H9 (cell line): ENCODE measurements at regions not wholly inside any gene's neighbourhood (a gene's known extent, or its start where the extent isn't known, plus 50 kb on each side); places are given as distances from the start of the nearest gene placed in this dataset.

ENCODE experiments used
- DNase-seq: peaks from one replicate; pipeline ENCODE4 v3.0.0-alpha.2; 2017
- H2AFZ ChIP-seq: one replicate; pipeline ENCODE4 v1.6.1; 2013; ENCODE audit warnings: mild to moderate bottlenecking, low read length, control low read depth, moderate library complexity
- H2AK5ac ChIP-seq: 2 replicates; pipeline ENCODE4 v1.6.1; 2013; ENCODE audit warnings: low read length, control low read depth, mixed read lengths; ENCODE audit not compliant: insufficient read length
- H2BK120ac ChIP-seq: one replicate; pipeline ENCODE4 v1.6.1; 2013; ENCODE audit warnings: low read depth, mild to moderate bottlenecking, low read length, control low read depth, inconsistent platforms; ENCODE audit not compliant: poor library complexity, severe bottlenecking
- H2BK12ac ChIP-seq: 2 replicates; pipeline ENCODE4 v1.6.1; 2013; ENCODE audit warnings: low read length, control low read depth, mixed read lengths, low read depth; ENCODE audit not compliant: insufficient read length
- H2BK15ac ChIP-seq: 2 replicates; pipeline ENCODE4 v1.6.1; 2013; ENCODE audit warnings: low read depth, low read length, control low read depth
- H2BK20ac ChIP-seq: one replicate; pipeline ENCODE4 v1.6.1; 2013; ENCODE audit warnings: low read depth, mild to moderate bottlenecking, low read length, control low read depth, inconsistent platforms; ENCODE audit not compliant: poor library complexity, severe bottlenecking
- H2BK5ac ChIP-seq: 2 replicates; pipeline ENCODE4 v1.6.1; 2013; ENCODE audit warnings: low read length, control low read depth, mixed read lengths; ENCODE audit not compliant: insufficient read length
- H3K14ac ChIP-seq: 2 replicates; pipeline ENCODE4 v1.6.1; 2013; ENCODE audit warnings: low read length, control low read depth; ENCODE audit not compliant: insufficient read depth
- H3K18ac ChIP-seq: 2 replicates; pipeline ENCODE4 v1.6.1; 2013; ENCODE audit warnings: low read depth, mild to moderate bottlenecking, mixed read lengths, low read length, control low read depth; ENCODE audit not compliant: insufficient read length
- H3K23ac ChIP-seq: 2 replicates; pipeline ENCODE4 v1.6.1; 2013; ENCODE audit warnings: low read length, control low read depth, mixed read lengths, low read depth; ENCODE audit not compliant: insufficient read length
- H3K23me2 ChIP-seq: 2 replicates; pipeline ENCODE4 v1.6.1; 2013; ENCODE audit warnings: low read depth, mild to moderate bottlenecking, mixed read lengths, low read length, control low read depth; ENCODE audit not compliant: insufficient read length, poor library complexity, severe bottlenecking
- H3K27ac ChIP-seq: 2 replicates; pipeline ENCODE4 v1.5.1; 2013; ENCODE audit warnings: low read length, control low read depth, mixed read lengths, low read depth; ENCODE audit not compliant: insufficient read length
- H3K27me3 ChIP-seq: 2 replicates; pipeline ENCODE4 v1.6.1; 2013; ENCODE audit warnings: low read length, control low read depth, inconsistent platforms; ENCODE audit not compliant: insufficient read depth
- H3K4ac ChIP-seq: 2 replicates; pipeline ENCODE4 v1.6.1; 2013; ENCODE audit warnings: low read depth, mild to moderate bottlenecking, control low read depth, inconsistent platforms, low read length, moderate library complexity
- H3K4me1 ChIP-seq: 2 replicates; pipeline ENCODE4 v1.6.1; 2013; ENCODE audit warnings: low read length, control low read depth, inconsistent platforms; ENCODE audit not compliant: insufficient read depth
- H3K4me2 ChIP-seq: 2 replicates; pipeline ENCODE4 v1.6.1; 2013; ENCODE audit warnings: low read length, control low read depth, mixed read lengths; ENCODE audit not compliant: insufficient read length, insufficient read depth
- H3K56ac ChIP-seq: 2 replicates; pipeline ENCODE4 v1.6.1; 2013; ENCODE audit warnings: low read depth, mild to moderate bottlenecking, mixed read lengths, low read length, control low read depth; ENCODE audit not compliant: insufficient read length
- H3K79me1 ChIP-seq: 2 replicates; pipeline ENCODE4 v1.6.1; 2013; ENCODE audit warnings: low read depth, mild to moderate bottlenecking, moderate library complexity, low read length, control low read depth, inconsistent platforms; ENCODE audit not compliant: insufficient read depth, poor library complexity, severe bottlenecking
- H3K79me2 ChIP-seq: 2 replicates; pipeline ENCODE4 v1.6.1; 2013; ENCODE audit warnings: low read length, control low read depth, inconsistent platforms; ENCODE audit not compliant: insufficient read depth
- H3K9ac ChIP-seq: 2 replicates; pipeline ENCODE4 v1.6.1; 2013; ENCODE audit warnings: low read length, control low read depth, mixed read lengths; ENCODE audit not compliant: insufficient read length; ENCODE audit errors: extremely low read depth
- H3K9me3 ChIP-seq: one replicate; pipeline ENCODE4 v1.6.1; 2013; ENCODE audit warnings: low read depth, low read length, inconsistent platforms; ENCODE audit not compliant: control insufficient read depth
- H3T11ph ChIP-seq: one replicate; pipeline ENCODE4 v1.6.1; 2013; ENCODE audit warnings: mild to moderate bottlenecking, low read length, control low read depth, inconsistent platforms
- H4K20me1 ChIP-seq: one replicate; pipeline ENCODE4 v1.6.1; 2013; ENCODE audit not compliant: control insufficient read depth, insufficient read length, insufficient read depth
- H4K5ac ChIP-seq: 2 replicates; pipeline ENCODE4 v1.6.1; 2013; ENCODE audit warnings: low read depth, mild to moderate bottlenecking, mixed read lengths, low read length, control low read depth; ENCODE audit not compliant: insufficient read length
- H4K8ac ChIP-seq: replicated peaks from 2 replicates; pipeline ENCODE4 v1.6.1; 2013; ENCODE audit warnings: low read length, control low read depth, mixed read lengths, low read depth; ENCODE audit not compliant: insufficient read length
- H4K91ac ChIP-seq: 2 replicates; pipeline ENCODE4 v1.6.1; 2013; ENCODE audit warnings: low read depth, mild to moderate bottlenecking, moderate library complexity, mixed read lengths, low read length, control low read depth; ENCODE audit not compliant: insufficient read length
- H3K27ac Mint-ChIP-seq, 3 experiments: 2 replicates in 2 of 3; 3 replicates in 1 of 3; pipeline ENCODE4 v1.8.0; 2020 to 2021; ENCODE audit warnings: mixed read lengths in 3 of 3, mild to moderate bottlenecking in 1 of 3, moderate library complexity in 1 of 3
- H3K27me3 Mint-ChIP-seq: 2 replicates; pipeline ENCODE4 v1.8.0; 2021; ENCODE audit warnings: low read depth, mild to moderate bottlenecking, moderate library complexity, mixed read lengths
- H3K36me3 Mint-ChIP-seq, 3 experiments: 2 replicates in 2 of 3; 3 replicates in 1 of 3; pipeline ENCODE4 v1.8.0; 2020 to 2021; ENCODE audit warnings: low read depth in 3 of 3, mixed read lengths in 3 of 3; ENCODE audit not compliant: insufficient read depth in 1 of 3
- H3K4me1 Mint-ChIP-seq, 2 experiments: 2 replicates each; pipeline ENCODE4 v1.8.0; 2020; ENCODE audit warnings: mixed read lengths in 2 of 2
- H3K4me3 Mint-ChIP-seq, 2 experiments: 2 replicates in 1 of 2; 3 replicates in 1 of 2; pipeline ENCODE4 v1.8.0; 2020 to 2021; ENCODE audit warnings: mild to moderate bottlenecking in 2 of 2, mixed read lengths in 2 of 2, moderate library complexity in 1 of 2
- H3K9me3 Mint-ChIP-seq, 2 experiments: 2 replicates in 1 of 2; 3 replicates in 1 of 2; pipeline ENCODE4 v1.8.0; 2020; ENCODE audit warnings: mild to moderate bottlenecking in 2 of 2, mixed read lengths in 2 of 2, moderate library complexity in 1 of 2
- CTCF ChIP-seq: fragments of 200-600 bp; sonication (generic); conservative IDR thresholded peaks from 3 replicates; pipeline ENCODE4 v1.8.0; 2021; ENCODE audit warnings: antibody characterized with exemption, mild to moderate bottlenecking
- WGBS: extraction: QIAGEN DNeasy Blood & Tissue Kit; methylation state at CpG from one replicate; pipeline ENCODE4 v1.1.7; 2013; ENCODE audit warnings: missing lambda C conversion rate, low lambda C conversion rate, mixed read lengths; ENCODE audit not compliant: insufficient read length; ENCODE audit errors: extremely low coverage; 5-methylcytosine and 5-hydroxymethylcytosine counted together

GRCh38 chr10:78749200-78749599, 319.6 kb upstream of the ZMIZ1 start:
- Histone ChIP-seq H3K23me2 (no peaks in the 10 kb centered on the region), H2BK5ac (no peak overlapping the region), H3K56ac (no peak overlapping the region), H3K14ac (no peak overlapping the region), H2BK120ac (no peak overlapping the region), H3K79me1 (no peaks in the 10 kb centered on the region), H2AFZ (no peak overlapping the region), H2AK5ac (no peak overlapping the region), H2BK12ac (no peak overlapping the region), H3K9me3 (no peaks in the 10 kb centered on the region), H3K27me3 (no peaks in the 10 kb centered on the region), H3K23ac (no peak overlapping the region), H3K9ac (no peak overlapping the region), H3K27ac (no peak overlapping the region), H3K4me1 (no peaks in the 10 kb centered on the region), H3T11ph (no peak overlapping the region), H4K5ac (no peak overlapping the region), H2BK15ac (no peak overlapping the region), H3K4me2 (no peak overlapping the region), H4K91ac (no peak overlapping the region), H2BK20ac (no peak overlapping the region), H4K8ac (no peak overlapping the region), H3K79me2 (no peaks in the 10 kb centered on the region), H3K4ac (no peak overlapping the region), H3K18ac (no peak overlapping the region), H4K20me1 (no peaks in the 10 kb centered on the region)
- no peaks in the 10 kb centered on the region for H3K36me3 Mint-ChIP-seq
- no peak for DNase-seq
- no peak overlapping the region for H3K4me3 Mint-ChIP-seq
- no peak for TF ChIP-seq CTCF
- no peaks in the 10 kb centered on the region; a peak in 1 of 5 replicates for H3K9me3 Mint-ChIP-seq
- H3K4me1 Mint-ChIP-seq = peaks cover 18 to 20% of the 10 kb centered on the region in 2 experiments
- no CpG with 5 or more reads among the region's 1 CpG for WGBS
- H3K27ac Mint-ChIP-seq = no peak overlapping the region
- peaks cover 23% of the 10 kb centered on the region for H3K27me3 Mint-ChIP-seq
